CD4-positive, alpha-beta T cell (primary cell): ENCODE measurements at regions not wholly inside any gene's neighbourhood (a gene's known extent, or its start where the extent isn't known, plus 50 kb on each side); places are given as distances from the start of the nearest gene placed in this dataset.

ENCODE experiments used
- ATAC-seq: fragments of 200-7000 bp; cut with Tn5 transposase; one replicate; pipeline ENCODE4 v1.10.0; 2022; ENCODE audit warnings: mild to moderate bottlenecking; ENCODE audit not compliant: poor library complexity
- CTCF ChIA-PET: fragments of 350-600 bp; sonication (Branson Sonifier 250); formaldehyde crosslinking; loops from one replicate; lab custom pipeline; 2021; ENCODE audit warnings: antibody characterized with exemption, inconsistent platforms; lab: Charles Lee
- POLR2A ChIA-PET: fragments of 350-600 bp; sonication (Branson Sonifier 250); formaldehyde crosslinking; loops from one replicate; lab custom pipeline; 2021; ENCODE audit warnings: antibody characterized with exemption, inconsistent platforms; lab: Charles Lee
- DNase-seq, 14 experiments: peaks; one replicate each; pipeline ENCODE4 v3.0.0-alpha.2; 2013 to 2020; ENCODE audit warnings: mixed read lengths in 2 of 14
- H3K27ac ChIP-seq, 2 donors: one replicate each; pipeline versions ENCODE4 v1.5.1 to v1.7.0; 2013; ENCODE audit warnings: low read length in 2 of 2, low read depth in 1 of 2, mild to moderate bottlenecking in 1 of 2
- H3K27me3 ChIP-seq, 2 experiments: 1 replicate in 1 of 2; 2 replicates in 1 of 2; pipeline versions ENCODE4 v1.6.1 to v1.7.0; 2013; ENCODE audit warnings: low read length in 2 of 2, control low read depth in 1 of 2, mild to moderate bottlenecking in 1 of 2, moderate library complexity in 1 of 2; ENCODE audit not compliant: insufficient read depth in 2 of 2, control insufficient read depth in 1 of 2
- H3K36me3 ChIP-seq: one replicate; pipeline ENCODE4 v1.6.1; 2013; ENCODE audit warnings: low read length, control low read depth; ENCODE audit not compliant: insufficient read depth
- H3K4me1 ChIP-seq: one replicate; pipeline ENCODE4 v1.6.1; 2013; ENCODE audit warnings: low read length, control low read depth; ENCODE audit not compliant: insufficient read depth
- H3K4me3 ChIP-seq: one replicate; pipeline ENCODE4 v1.5.1; 2013; ENCODE audit warnings: mild to moderate bottlenecking, low read length, moderate library complexity
- H3K9me3 ChIP-seq, 2 experiments: 1 replicate in 1 of 2; 2 replicates in 1 of 2; pipeline versions ENCODE4 v1.6.1 to v1.7.0; 2013; ENCODE audit warnings: low read length in 2 of 2, mild to moderate bottlenecking in 2 of 2, control low read depth in 1 of 2, moderate library complexity in 1 of 2; ENCODE audit not compliant: control insufficient read depth in 1 of 2, insufficient read depth in 1 of 2
- H3K27ac Mint-ChIP-seq: one replicate; pipeline ENCODE4 v1.8.0; 2020; ENCODE audit warnings: mixed read lengths
- H3K27me3 Mint-ChIP-seq: one replicate; pipeline ENCODE4 v1.8.0; 2021; ENCODE audit warnings: mixed read lengths
- H3K36me3 Mint-ChIP-seq: one replicate; pipeline ENCODE4 v1.8.0; 2021; ENCODE audit warnings: low read depth, mixed read lengths
- H3K4me1 Mint-ChIP-seq: one replicate; pipeline ENCODE4 v1.8.0; 2021; ENCODE audit warnings: low read depth, mixed read lengths
- H3K4me3 Mint-ChIP-seq: one replicate; pipeline ENCODE4 v1.8.0; 2020; ENCODE audit warnings: mild to moderate bottlenecking, mixed read lengths
- H3K9me3 Mint-ChIP-seq: one replicate; pipeline ENCODE4 v1.8.0; 2020; ENCODE audit warnings: mixed read lengths
- intact Hi-C, 2 experiments: fragments of 100-400 bp; cut with DNase I in 1 of 2; cut with micrococcal nuclease in 1 of 2; formaldehyde crosslinking; loops; one replicate each; pipeline versions ENCODE4 v1.15.1 to v1.9.0; 2023 to 2025; cut with DNase I, micrococcal nuclease
- TF ChIP-seq, protein P1 (sequence below): fragments of 200-600 bp; IDR thresholded peaks from one replicate; pipeline ENCODE4 v1.8.0; 2022; ENCODE audit warnings: antibody characterized with exemption, mild to moderate bottlenecking

DNA sequence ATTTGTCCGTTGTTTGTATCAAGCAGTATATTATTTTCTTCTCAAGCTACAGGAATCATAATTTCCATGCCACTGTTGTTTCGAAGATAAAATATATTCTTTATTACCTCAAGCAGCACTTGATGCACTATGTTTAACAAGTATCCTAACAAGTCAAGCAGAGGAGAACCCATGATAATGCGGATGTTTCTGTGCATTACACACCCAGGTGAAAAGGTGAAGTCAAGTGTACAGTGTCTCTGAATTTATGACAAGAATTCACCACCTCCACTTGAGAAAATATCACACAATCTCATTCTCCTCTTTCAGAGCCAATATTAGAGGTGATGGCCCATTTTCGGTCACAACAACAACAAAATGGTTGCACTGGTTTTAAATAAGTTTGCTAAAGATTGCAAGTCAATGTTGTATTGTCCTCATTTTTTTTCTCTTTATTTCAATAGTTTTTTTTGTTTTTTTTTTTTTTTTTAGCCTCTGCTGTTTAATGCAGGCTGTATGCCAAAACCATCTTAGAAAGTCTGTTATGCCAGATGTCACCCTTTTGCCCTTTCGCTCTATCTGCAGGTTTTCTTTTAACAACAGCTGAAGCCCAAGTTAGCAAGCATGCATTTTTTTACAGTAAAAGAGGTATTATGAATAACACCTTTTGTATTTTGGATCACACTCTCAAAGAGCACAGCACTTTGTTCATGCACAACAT, 568.7 kb upstream of the LRRN3 start:
- Histone ChIP-seq H3K27ac (no peak overlapping the region), H3K9me3 (peaks cover 0 to 15% of the 10 kb centered on the region in 2 experiments), H3K36me3 (no peaks in the 10 kb centered on the region), H3K4me3 (no peak overlapping the region), H3K4me1 (no peaks in the 10 kb centered on the region), H3K27me3 (no peaks in the 10 kb centered on the region)
- ATAC-seq: no peak
- no peaks in the 10 kb centered on the region for H3K27me3 Mint-ChIP-seq
- no peaks in the 10 kb centered on the region for H3K9me3 Mint-ChIP-seq
- POLR2A ChIA-PET: no interaction called here
- intact Hi-C loops: no loop called here
- TF ChIP-seq, protein P1, sequence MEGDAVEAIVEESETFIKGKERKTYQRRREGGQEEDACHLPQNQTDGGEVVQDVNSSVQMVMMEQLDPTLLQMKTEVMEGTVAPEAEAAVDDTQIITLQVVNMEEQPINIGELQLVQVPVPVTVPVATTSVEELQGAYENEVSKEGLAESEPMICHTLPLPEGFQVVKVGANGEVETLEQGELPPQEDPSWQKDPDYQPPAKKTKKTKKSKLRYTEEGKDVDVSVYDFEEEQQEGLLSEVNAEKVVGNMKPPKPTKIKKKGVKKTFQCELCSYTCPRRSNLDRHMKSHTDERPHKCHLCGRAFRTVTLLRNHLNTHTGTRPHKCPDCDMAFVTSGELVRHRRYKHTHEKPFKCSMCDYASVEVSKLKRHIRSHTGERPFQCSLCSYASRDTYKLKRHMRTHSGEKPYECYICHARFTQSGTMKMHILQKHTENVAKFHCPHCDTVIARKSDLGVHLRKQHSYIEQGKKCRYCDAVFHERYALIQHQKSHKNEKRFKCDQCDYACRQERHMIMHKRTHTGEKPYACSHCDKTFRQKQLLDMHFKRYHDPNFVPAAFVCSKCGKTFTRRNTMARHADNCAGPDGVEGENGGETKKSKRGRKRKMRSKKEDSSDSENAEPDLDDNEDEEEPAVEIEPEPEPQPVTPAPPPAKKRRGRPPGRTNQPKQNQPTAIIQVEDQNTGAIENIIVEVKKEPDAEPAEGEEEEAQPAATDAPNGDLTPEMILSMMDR: no peak
- H3K36me3 Mint-ChIP-seq: no peaks in the 10 kb centered on the region
- DNase-seq: no peak
- H3K27ac Mint-ChIP-seq: no peak overlapping the region
- CTCF ChIA-PET: no interaction called here
- H3K4me1 Mint-ChIP-seq: no peaks in the 10 kb centered on the region
- H3K4me3 Mint-ChIP-seq: no peak overlapping the region

DNA sequence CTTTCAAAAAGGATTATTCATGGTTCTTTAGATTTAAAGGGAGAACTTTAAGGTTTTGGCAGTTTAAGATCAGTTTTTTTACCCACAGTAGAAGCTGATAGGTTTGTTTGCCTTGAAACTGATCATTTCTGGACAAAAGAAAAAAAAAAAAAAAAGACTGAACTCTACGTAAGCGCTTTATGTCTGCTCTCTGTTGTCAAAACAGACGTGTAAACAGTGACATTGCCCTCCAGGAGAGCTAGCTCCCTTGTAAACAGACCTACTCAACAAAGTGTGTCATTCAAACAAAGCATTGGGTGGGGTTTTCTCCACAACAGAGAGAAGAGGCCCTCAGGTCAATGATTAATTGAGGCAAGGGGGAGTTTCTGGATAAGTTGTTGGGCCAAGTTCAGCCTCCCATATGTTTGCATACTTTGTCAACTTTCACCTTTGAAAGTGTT, 568.1 kb upstream of the LRRN3 start:
- intact Hi-C loops: no loop called here
- Histone ChIP-seq H3K27ac (no peak overlapping the region), H3K36me3 (no peaks in the 10 kb centered on the region), H3K4me1 (no peaks in the 10 kb centered on the region), H3K4me3 (no peak overlapping the region), H3K9me3 (peaks cover 0 to 15% of the 10 kb centered on the region in 2 experiments), H3K27me3 (no peaks in the 10 kb centered on the region)
- H3K36me3 Mint-ChIP-seq: no peaks in the 10 kb centered on the region
- H3K27me3 Mint-ChIP-seq: no peaks in the 10 kb centered on the region
- DNase-seq (no peak), ATAC-seq (no peak)
- H3K4me3 Mint-ChIP-seq: no peak overlapping the region
- H3K27ac Mint-ChIP-seq: no peak overlapping the region
- no peaks in the 10 kb centered on the region for H3K9me3 Mint-ChIP-seq
- no peaks in the 10 kb centered on the region for H3K4me1 Mint-ChIP-seq
- ChIA-PET CTCF (no interaction called here), POLR2A (no interaction called here)
- TF ChIP-seq, protein P1: no peak

DNA sequence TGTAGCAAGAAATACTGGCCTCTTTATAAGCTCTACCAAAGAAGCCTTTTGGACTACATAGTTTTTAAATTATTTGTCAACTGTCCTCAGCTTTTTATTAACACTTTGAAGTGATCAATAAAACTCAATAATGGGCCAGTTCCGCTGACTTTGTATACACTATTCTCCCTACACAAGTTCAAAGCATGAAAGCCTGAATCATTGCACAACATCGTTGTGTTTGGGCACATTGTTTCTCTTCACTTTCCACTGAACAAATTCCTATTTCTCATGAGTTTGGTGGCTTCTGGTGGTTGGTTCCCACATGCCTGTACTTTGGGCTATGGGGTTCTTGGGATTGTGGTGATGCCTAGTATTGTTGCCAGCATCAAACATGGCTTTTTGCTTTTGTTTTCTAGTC, 561.8 kb upstream of the LRRN3 start:
- Histone ChIP-seq H3K4me3 (no peak overlapping the region), H3K4me1 (no peaks in the 10 kb centered on the region), H3K27me3 (no peaks in the 10 kb centered on the region), H3K36me3 (no peaks in the 10 kb centered on the region), H3K9me3 (no peaks in the 10 kb centered on the region), H3K27ac (no peak overlapping the region)
- H3K27me3 Mint-ChIP-seq: no peaks in the 10 kb centered on the region
- H3K27ac Mint-ChIP-seq: no peak overlapping the region
- intact Hi-C loops: no loop called here
- no peaks in the 10 kb centered on the region for H3K4me1 Mint-ChIP-seq
- CTCF ChIA-PET: no interaction called here
- TF ChIP-seq, protein P1: no peak
- H3K4me3 Mint-ChIP-seq: no peak overlapping the region
- no peaks in the 10 kb centered on the region for H3K36me3 Mint-ChIP-seq
- POLR2A ChIA-PET: no interaction called here
- no peak for DNase-seq
- no peaks in the 10 kb centered on the region for H3K9me3 Mint-ChIP-seq
- ATAC-seq: no peak
